HG03378 (cell line): ENCODE measurements at regions not wholly inside any gene's neighbourhood (a gene's known extent, or its start where the extent isn't known, plus 50 kb on each side); places are given as distances from the start of the nearest gene placed in this dataset.
A peak's percentile ranks its signal among the peaks of the same experiment; 100 is the strongest.
"Not testable (repeated sequence)": the region's sequence is repeated elsewhere in the genome, so short reads cannot be mapped to it uniquely, and the experiment has no call there.

Experiments
- ATAC-seq: cut with Tn5 transposase; IDR thresholded peaks from one replicate; pipeline ENCODE4 v1.9.1; 2021; ENCODE audit warnings: mild to moderate bottlenecking, moderate library complexity; ENCODE audit not compliant: unreplicated experiment

GRCh38 chr2:230593765-230594164, 118.9 kb upstream of the CAB39 start:
- no peak for ATAC-seq

DNA sequence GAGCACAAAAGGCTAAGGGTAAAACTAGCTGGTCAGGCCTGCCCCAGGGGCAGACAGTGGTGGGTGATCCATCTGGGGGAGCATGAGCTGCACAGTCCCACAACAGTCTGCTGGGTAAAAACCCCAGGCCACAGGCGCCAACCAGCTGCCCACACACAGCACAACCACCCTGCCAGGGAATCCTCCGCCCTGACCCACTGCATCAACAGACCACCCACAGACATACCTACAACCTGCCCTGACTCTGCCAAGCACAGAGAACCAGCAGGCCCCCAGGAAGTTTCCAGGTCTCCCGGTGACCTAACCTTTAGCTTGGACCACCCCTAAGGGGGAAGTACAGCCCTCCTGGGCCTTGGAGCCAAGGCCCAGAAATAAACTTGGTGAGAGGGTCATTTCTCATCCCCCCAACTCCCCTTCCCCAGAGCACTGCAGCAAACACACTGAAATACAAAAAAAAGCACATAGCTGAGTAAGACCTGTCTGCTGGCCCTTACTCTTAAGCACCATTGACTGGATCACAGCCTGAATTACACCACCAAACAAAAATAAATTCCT, 118.3 kb upstream of the CAB39 start:
- ATAC-seq = no peak

GRCh38 chr2:230599853-230600252, 112.8 kb upstream of the CAB39 start:
- no peak for ATAC-seq

- no peak for ATAC-seq
Measured at GRCh38 chr2:230600285-230600684, 112.4 kb upstream of the CAB39 start.

DNA sequence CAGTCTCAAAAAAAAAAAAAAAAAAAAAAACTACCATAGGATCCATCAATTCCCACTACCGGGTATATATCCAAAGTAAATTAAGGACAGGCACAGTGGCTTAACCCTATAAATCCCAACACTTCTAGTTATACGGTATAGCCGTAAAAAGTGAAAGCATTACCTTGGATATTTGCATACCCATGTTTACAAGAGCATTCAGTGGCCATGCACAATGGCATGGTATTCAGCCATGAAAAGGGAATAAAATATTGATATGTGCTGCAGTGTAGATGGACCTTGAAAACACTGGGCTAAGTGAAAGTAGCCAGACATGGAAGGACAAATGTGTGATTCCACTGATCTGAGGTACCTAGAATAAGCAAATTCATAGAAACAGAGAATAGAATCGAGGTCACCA, 111.8 kb upstream of the CAB39 start:
- no peak for ATAC-seq

DNA sequence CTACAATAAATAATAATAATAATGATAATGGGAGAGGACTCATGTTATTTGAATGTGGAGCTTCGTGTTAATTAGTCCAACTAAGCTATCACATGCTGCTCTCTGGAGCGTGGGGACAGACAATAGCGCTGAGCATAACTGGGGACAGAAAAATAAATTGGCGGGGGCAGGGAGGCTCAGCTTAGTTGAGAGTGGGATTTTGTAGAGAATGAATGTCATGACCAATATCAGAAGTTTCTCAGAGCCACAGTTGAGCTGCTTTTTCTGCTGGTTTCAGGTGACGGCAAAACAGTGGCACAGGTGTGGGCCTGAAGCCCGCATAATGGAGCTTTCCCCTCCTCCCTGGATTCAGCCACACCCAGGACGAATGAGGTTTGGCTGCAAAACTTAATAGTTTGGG, 111.1 kb upstream of the CAB39 start:
- ATAC-seq = peak; percentile 61

- ATAC-seq = peak; percentile 40
Measured at GRCh38 chr2:230602562-230603230, 109.9 kb upstream of the CAB39 start.

DNA sequence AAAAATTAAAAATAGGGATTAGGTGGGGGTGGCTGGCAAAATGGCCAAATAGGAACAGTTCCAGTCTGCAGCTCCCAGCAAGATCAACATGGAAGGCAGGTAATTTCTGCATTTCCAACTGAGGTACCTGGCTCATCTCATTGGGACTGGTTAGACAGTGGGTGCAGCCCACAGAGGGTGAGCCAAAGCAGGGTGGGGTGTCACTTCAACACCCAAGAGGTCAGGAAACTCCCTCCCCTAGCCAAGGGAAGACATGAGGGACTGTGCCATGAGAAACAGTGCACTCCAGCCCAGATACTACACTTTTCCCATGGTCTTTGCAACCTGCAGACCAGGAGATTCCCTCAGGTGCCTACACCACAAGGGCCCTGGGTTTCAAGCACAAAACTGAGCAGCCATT, 109.3 kb upstream of the CAB39 start:
- ATAC-seq = not testable (repeated sequence)

DNA sequence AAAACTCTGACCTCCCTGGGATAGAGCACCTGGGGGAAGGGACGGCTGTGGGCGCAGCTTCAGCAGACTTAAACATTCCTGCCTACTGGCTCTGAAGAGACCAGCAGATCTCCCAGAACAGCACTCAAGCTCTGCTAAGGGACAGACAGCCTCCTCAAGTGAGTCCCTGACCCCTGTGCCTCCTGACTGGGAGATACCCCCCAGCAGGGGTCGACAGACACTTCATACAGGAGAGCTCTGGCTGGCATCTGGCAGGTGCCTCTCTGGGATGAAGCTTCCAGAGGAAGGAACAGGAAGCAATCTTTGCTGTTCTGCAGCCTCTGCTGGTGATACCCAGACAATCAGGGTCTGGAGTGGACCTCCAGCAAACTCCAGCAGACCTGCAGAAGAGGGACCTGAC, 108.5 kb upstream of the CAB39 start:
- not testable (repeated sequence) for ATAC-seq

DNA sequence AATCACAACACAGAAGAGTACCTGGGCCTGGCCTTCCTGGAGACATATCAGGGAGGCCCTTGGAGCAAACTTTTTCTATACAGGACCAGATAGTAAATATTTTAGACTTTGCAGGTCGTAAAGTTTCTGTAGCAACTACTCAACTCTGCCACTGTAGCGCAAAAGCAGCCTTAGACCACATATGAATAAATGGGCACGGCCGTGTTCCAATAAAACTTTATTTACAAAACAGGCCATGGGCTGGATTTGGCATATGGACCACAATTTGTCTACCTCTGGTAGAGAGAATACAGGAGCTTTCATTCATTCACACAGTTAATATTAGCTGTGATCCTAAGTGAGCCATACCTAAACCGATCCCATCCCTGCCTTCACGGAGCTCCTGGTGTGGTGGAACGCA, 98.6 kb upstream of the CAB39 start:
- no peak for ATAC-seq

DNA sequence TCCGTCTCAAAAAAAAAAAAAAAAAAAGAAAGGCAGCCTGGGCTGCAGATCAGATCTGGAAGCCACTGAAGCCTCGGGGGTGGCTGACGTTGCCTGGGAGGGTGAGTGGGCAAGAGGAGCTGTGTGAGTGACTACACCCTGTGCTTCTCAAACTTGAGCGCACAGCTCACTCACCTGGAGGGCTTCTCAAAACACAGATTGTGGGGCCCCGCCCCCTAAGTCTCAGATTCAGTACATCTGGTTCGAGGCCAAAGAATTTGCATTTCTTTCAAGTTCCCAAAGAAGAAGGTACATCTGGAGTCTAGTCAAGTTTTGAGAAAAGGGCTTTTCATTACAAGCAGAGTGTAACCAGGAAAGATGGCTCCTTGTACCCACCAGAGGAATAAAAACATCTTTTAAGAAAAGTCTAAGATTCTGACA, 97.7 kb upstream of the CAB39 start:
- ATAC-seq = peak; percentile 69

DNA sequence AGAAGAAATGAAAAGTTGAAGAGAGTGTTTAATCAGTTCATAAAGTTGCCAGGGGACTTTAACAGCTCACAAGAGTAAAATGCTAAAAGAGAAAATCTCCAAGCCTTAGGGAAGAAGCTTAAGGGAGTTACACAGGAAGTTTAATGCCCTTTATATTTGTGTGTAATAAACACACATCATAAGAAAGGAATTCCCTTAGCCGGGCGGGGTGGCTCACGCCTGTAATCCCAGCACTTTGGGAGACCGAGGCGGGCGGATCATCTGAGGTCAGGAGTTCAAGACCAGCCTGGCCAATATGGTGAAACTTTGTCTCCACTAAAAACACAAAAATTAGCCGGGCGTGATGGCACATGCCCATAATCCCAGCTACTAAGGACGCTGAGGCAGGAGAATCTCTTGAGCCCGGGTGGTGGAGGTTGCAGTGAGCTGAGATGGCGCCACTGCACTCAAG, 95.4 kb upstream of the CAB39 start:
- not testable (repeated sequence) for ATAC-seq

DNA sequence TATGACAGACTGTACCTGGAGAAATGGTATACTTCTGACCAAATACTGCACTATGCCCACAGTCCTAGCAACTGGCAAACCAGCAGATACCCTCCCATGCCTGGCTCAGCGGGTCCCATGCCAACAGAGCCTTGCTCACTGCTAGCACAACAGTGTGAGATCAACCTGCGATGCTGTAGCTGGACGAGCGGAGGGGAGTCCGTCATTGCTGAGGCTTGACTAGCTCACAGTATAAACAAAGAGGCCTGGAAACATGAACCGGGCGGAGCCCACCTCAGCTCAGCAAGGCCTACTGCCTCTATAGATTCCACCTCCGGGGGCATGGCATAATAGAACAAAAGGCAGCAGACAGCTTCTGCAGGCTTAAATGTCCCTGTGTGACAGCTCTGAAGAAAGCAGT, 93.2 kb upstream of the CAB39 start:
- ATAC-seq = no peak

- ATAC-seq = not testable (repeated sequence)
Measured at GRCh38 chr2:230625220-230625619, 87.4 kb upstream of the CAB39 start.

- not testable (repeated sequence) for ATAC-seq
Measured at GRCh38 chr2:230627091-230627490, 85.6 kb upstream of the CAB39 start.

GRCh38 chr2:230627806-230628724, 84.6 kb upstream of the CAB39 start:
- ATAC-seq = no peak

GRCh38 chr2:230631470-230631869, 81.2 kb upstream of the CAB39 start:
- ATAC-seq = no peak

DNA sequence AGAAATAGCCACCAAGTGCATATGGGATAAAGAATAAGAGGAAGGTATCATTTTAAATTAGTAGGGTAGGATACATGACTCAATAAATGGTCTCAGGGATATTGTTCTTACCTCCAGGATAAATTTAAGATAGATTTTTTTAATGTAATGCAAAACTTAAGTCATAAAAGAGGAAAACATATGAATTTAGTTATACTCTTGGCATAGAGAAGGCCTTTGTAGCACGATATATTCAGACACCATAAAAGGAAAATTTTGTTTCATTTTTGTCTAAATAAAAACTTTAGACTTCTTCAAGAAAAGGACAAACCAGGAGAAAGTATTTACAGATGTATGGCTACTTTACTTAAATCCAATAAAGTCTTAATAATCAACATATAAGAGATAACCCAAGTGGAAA, 78.5 kb upstream of the CAB39 start:
- no peak for ATAC-seq

DNA sequence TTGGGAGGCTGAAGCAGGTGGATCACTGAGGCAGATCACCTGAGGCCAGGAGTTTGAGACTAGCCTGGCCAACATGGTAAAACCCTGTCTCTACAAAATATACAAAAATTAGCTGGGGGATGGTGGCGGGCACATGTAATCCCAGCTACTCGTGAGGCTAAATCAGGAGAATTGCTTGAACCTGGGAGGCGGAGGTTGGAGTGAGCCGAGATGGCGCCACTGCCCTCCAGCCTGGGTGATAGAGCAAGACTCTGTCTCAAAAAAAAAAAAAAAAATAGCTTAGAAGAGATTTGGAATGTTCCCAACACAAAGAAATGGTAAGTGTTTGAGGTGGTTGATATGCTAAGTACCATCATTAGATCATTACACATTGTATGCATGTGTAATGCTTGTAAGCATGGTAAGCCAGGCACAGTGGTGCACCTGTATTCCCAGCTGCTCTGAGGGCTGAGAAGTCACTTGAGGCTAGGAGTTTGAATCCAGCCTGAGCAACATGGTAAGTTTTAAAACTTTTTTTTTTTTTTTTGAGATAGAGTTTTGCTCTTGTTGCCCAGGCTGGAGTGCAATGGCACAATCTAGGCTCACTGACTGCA, 77.8 kb upstream of the CAB39 start:
- ATAC-seq = not testable (repeated sequence)

DNA sequence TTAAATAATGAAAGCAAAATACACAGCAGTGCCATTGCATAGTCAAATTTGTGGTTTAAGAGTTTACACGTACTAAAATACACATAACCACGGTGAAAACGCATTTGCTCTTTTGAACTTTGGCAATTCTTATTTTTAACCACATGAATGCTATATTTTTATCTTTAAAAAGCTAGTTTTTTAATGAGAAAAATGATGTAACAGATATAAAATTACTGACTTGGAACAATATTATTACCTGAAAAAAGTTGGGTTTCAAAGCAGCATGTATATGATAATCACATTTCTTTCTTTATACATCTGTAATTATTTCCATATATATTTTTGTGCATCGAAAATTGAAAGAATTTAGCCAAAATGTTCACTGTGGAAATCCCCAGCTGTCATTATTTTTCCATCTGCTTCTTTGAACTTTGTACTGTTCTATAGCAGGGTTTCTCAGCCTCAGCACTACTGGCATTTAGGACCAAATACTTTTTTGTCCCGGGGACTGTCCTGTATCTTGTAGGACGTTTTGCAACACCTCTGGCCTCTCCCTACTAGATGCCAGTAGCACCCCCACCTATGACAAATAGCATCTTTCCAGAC, 75.9 kb upstream of the CAB39 start:
- peak; percentile 54 for ATAC-seq

DNA sequence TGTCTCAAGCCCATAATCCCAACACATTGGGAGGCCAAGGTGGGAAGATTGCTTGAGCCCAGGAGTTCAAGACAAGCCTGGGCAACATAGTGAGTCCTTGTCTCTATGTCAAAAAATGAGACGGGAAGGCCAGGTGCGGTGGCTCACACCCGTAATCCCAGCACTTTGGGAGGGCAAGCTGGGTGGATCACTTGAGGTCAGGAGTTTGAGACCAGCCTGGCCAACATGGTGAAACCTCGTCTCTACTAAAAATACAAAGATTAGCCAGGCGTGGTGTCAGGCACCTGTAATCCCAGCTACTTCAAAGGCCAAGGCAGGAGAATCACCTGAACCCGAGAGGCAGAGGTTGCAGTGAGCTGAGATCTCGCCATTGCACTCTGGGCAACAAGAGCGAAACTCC, 75.2 kb upstream of the CAB39 start:
- ATAC-seq = not testable (repeated sequence)
